ENCODE measurements at regions not wholly inside any gene's neighbourhood (a gene's known extent, or its start where the extent isn't known, plus 50 kb on each side); places are given as distances from the start of the nearest gene placed in this dataset.
"Not testable (repeated sequence)": the region's sequence is repeated elsewhere in the genome, so short reads cannot be mapped to it uniquely, and the experiment has no call there.

DNA sequence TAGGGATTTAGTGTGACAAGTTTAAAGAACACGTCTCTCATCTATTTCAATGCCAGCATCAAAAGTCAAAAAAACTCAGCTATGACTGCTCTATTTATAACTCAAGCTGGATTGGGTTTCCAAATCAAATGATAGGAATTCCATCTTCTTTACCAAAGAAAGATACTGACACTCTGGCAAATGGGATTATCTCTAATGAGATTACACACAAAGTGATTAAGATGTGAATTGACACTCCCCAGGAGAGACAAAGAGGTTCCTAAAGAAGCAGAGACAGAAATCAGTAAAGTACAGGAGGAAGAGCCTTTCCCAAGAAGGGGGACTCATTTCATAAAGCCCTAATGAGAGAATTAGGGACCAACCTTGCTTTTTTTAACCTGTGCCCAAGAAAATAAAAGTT lies 92.1 kb downstream of the ID4 start:
- no peak overlapping the region for H3K27ac ChIP-seq
- peak overlapping the region; percentile 51 for H3K4me2 ChIP-seq
- no peak overlapping the region for H3K9ac ChIP-seq
- Mint-ChIP-seq H3K9me3 (no peaks in the 10 kb centered on the region), H3K4me3 (no peak overlapping the region), H3K4me1 (peaks cover 16% of the 10 kb centered on the region), H3K36me3 (no peaks in the 10 kb centered on the region), H3K27me3 (ENCODE audit: insufficient read depth, low read depth) (no peaks in the 10 kb centered on the region), H3K27ac (no peak overlapping the region)
- H4K20me1 ChIP-seq (ENCODE audit: low read depth) = peaks cover 16% of the 10 kb centered on the region
- H3K27me3 ChIP-seq = peaks cover 100% of the 10 kb centered on the region
- peak; percentile 73 for DNase-seq (ENCODE audit: low spot score)
- TF ChIP-seq EZH2 (IDR thresholded peaks at IDR 0.05) (no peak), EZH2phosphoT487 (IDR thresholded peaks at IDR 0.05) (peak; percentile 97)
- H2AFZ ChIP-seq (replicated peaks) = no peak overlapping the region
- peaks cover 8% of the 10 kb centered on the region for H3F3A ChIP-seq (ENCODE audit: low read depth)
- no peak overlapping the region for H3K4me3 ChIP-seq
- H3K36me3 ChIP-seq = no peaks in the 10 kb centered on the region
- H3K79me2 ChIP-seq (ENCODE audit: low read depth) = no peaks in the 10 kb centered on the region
- H3K4me1 ChIP-seq = peaks cover 21% of the 10 kb centered on the region
- H3K9me3 ChIP-seq (ENCODE audit: low read depth) = no peaks in the 10 kb centered on the region

DNA sequence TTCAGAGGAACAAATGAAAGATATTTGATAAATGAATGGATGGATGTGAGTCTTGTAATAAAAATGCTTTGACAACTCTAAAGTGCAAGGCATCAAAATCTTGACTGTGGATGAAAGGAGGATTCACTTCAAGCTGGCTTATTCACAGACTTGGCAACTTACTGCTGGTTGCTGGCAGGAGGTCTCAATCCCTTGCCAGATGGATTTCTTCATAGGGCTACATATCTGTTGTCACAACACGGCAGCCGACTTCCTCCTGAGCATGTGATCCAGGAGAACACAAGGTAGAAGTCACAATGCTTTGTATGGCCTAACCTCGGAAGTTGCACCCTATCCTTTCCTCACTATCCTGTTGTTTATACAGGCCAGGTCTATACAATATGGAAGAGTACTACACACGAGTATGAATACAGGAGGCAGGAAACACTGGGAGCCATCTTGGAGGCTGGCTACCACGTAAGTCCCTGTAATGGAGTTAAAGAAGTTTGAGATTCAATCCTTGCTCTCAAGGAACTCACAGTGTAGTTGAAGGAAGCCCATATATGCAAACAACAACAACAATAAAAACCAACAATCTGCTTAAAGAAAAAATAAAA lies 97.9 kb downstream of the ID4 start:
- Mint-ChIP-seq H3K4me3 (no peak overlapping the region), H3K4me1 (no peaks in the 10 kb centered on the region), H3K27ac (no peak overlapping the region), H3K36me3 (peaks cover 2% of the 10 kb centered on the region), H3K9me3 (peaks cover 6% of the 10 kb centered on the region), H3K27me3 (ENCODE audit: insufficient read depth, low read depth) (no peaks in the 10 kb centered on the region)
- Histone ChIP-seq H3K4me3 (no peak overlapping the region), H2AFZ (replicated peaks) (no peak overlapping the region), H3K9ac (no peak overlapping the region), H3K27me3 (peaks cover 44% of the 10 kb centered on the region), H3K4me1 (no peaks in the 10 kb centered on the region), H3K36me3 (no peaks in the 10 kb centered on the region), H4K20me1 (ENCODE audit: low read depth) (no peaks in the 10 kb centered on the region), H3K79me2 (ENCODE audit: low read depth) (no peaks in the 10 kb centered on the region), H3K27ac (no peak overlapping the region), H3K4me2 (no peak overlapping the region), H3K9me3 (ENCODE audit: low read depth) (no peaks in the 10 kb centered on the region), H3F3A (ENCODE audit: low read depth) (peaks cover under 1% of the 10 kb centered on the region)
- DNase-seq (ENCODE audit: low spot score) = no peak
- TF ChIP-seq EZH2phosphoT487 (IDR thresholded peaks at IDR 0.05) (no peak), EZH2 (IDR thresholded peaks at IDR 0.05) (no peak)
- TF ChIP-seq, protein P1, sequence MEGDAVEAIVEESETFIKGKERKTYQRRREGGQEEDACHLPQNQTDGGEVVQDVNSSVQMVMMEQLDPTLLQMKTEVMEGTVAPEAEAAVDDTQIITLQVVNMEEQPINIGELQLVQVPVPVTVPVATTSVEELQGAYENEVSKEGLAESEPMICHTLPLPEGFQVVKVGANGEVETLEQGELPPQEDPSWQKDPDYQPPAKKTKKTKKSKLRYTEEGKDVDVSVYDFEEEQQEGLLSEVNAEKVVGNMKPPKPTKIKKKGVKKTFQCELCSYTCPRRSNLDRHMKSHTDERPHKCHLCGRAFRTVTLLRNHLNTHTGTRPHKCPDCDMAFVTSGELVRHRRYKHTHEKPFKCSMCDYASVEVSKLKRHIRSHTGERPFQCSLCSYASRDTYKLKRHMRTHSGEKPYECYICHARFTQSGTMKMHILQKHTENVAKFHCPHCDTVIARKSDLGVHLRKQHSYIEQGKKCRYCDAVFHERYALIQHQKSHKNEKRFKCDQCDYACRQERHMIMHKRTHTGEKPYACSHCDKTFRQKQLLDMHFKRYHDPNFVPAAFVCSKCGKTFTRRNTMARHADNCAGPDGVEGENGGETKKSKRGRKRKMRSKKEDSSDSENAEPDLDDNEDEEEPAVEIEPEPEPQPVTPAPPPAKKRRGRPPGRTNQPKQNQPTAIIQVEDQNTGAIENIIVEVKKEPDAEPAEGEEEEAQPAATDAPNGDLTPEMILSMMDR (IDR thresholded peaks at IDR 0.05) = no peak

DNA sequence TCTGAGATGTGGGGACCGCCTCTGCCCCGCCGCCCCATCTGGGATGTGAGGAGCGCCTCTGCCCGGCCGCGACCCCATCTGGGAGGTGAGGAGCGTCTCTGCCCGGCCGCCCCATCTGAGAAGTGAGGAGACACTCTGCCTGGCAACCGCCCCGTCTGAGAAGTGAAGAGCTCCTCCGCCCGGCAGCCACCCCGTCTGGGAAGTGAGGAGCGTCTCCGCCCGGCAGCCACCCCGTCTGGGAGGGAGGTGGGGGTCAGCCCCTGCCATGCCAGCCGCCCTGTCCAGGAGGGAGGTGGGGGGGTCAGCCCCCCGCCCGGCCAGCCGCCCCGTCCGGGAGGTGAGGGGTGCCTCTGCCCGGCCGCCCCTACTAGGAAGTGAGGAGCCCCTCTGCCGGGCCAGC lies 102.2 kb downstream of the ID4 start:
- H3K4me3 ChIP-seq; H2AFZ ChIP-seq (replicated peaks); H3K27ac ChIP-seq; H3K9me3 Mint-ChIP-seq; H3K27me3 Mint-ChIP-seq (ENCODE audit: insufficient read depth, low read depth); H3K4me1 Mint-ChIP-seq; H4K20me1 ChIP-seq (ENCODE audit: low read depth); H3K27ac Mint-ChIP-seq; H3K4me3 Mint-ChIP-seq; H3K4me2 ChIP-seq; H3K9me3 ChIP-seq (ENCODE audit: low read depth); DNase-seq (ENCODE audit: low spot score); H3K36me3 ChIP-seq; H3K27me3 ChIP-seq; H3K79me2 ChIP-seq (ENCODE audit: low read depth); H3K4me1 ChIP-seq; H3F3A ChIP-seq (ENCODE audit: low read depth); H3K9ac ChIP-seq; H3K36me3 Mint-ChIP-seq: not testable (repeated sequence)

DNA sequence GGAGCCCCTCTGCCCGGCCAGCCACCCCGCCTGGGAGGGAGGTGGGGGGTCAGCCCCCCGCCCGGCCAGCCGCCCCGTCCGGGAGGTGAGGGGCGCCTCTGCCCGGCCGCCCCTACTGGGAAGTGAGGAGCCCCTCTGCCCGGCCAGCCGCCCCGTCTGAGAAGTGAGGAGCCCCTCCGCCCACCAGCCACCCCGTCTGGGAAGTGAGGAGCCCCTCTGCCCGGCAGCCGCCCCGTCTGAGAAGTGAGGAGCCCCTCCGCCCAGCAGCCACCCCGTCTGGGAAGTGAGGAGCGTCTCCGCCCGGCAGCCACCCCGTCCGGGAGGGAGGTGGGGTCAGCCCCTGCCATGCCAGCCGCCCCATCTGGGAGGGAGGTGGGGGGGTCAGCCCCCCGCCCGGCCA lies 102.8 kb downstream of the ID4 start:
- H3K27ac Mint-ChIP-seq; H3K27me3 Mint-ChIP-seq (ENCODE audit: insufficient read depth, low read depth); H3K4me2 ChIP-seq; H3K36me3 Mint-ChIP-seq; H3K27me3 ChIP-seq; H3K27ac ChIP-seq; H3K4me1 Mint-ChIP-seq; H3K4me1 ChIP-seq; H3F3A ChIP-seq (ENCODE audit: low read depth); H3K36me3 ChIP-seq; H3K4me3 ChIP-seq; H3K9ac ChIP-seq; DNase-seq (ENCODE audit: low spot score); H3K79me2 ChIP-seq (ENCODE audit: low read depth); H3K9me3 Mint-ChIP-seq; H3K9me3 ChIP-seq (ENCODE audit: low read depth); H3K4me3 Mint-ChIP-seq; H4K20me1 ChIP-seq (ENCODE audit: low read depth); H2AFZ ChIP-seq (replicated peaks): not testable (repeated sequence)

DNA sequence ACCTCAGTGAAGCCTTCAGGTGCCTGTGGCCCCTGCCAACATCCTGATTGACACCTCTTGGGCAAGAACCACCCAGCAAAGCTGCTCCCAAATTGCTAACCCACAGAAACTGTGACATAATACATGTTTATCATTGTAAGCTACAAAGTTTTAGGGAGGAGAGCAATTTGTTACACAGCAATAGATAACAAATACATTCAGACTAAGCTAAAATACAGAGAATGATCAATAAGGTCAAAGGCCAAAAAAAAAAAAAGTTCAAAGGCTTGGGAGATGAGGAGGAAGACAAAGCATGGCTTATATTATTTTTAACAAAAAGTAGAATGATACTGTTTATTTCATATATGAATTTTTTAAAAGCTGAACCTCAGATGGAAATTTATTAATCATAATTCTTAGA lies 105.9 kb downstream of the ID4 start:
- Mint-ChIP-seq H3K27me3 (ENCODE audit: insufficient read depth, low read depth) (no peaks in the 10 kb centered on the region), H3K4me3 (no peak overlapping the region), H3K4me1 (no peaks in the 10 kb centered on the region), H3K27ac (no peak overlapping the region), H3K9me3 (peaks cover 7% of the 10 kb centered on the region), H3K36me3 (peaks cover 2% of the 10 kb centered on the region)
- no peaks in the 10 kb centered on the region for H3F3A ChIP-seq (ENCODE audit: low read depth)
- no peak overlapping the region for H3K4me2 ChIP-seq
- no peak for DNase-seq (ENCODE audit: low spot score)
- no peaks in the 10 kb centered on the region for H4K20me1 ChIP-seq (ENCODE audit: low read depth)
- no peak overlapping the region for H2AFZ ChIP-seq (replicated peaks)
- no peak overlapping the region for H3K9ac ChIP-seq
- no peaks in the 10 kb centered on the region for H3K27me3 ChIP-seq
- H3K79me2 ChIP-seq (ENCODE audit: low read depth) = no peaks in the 10 kb centered on the region
- no peaks in the 10 kb centered on the region for H3K36me3 ChIP-seq
- no peak overlapping the region for H3K4me3 ChIP-seq
- H3K4me1 ChIP-seq = no peaks in the 10 kb centered on the region
- no peak overlapping the region for H3K27ac ChIP-seq
- H3K9me3 ChIP-seq (ENCODE audit: low read depth) = no peaks in the 10 kb centered on the region
- no peak for TF ChIP-seq EZH2phosphoT487 (IDR thresholded peaks at IDR 0.05)
- TF ChIP-seq, protein P1 (IDR thresholded peaks at IDR 0.05) = no peak
- TF ChIP-seq EZH2 (IDR thresholded peaks at IDR 0.05) = no peak
